ENCODE measurements at regions not wholly inside any gene's neighbourhood (a gene's known extent, or its start where the extent isn't known, plus 50 kb on each side); places are given as distances from the start of the nearest gene placed in this dataset.
"Not testable (repeated sequence)": the region's sequence is repeated elsewhere in the genome, so short reads cannot be mapped to it uniquely, and the experiment has no call there.

DNA sequence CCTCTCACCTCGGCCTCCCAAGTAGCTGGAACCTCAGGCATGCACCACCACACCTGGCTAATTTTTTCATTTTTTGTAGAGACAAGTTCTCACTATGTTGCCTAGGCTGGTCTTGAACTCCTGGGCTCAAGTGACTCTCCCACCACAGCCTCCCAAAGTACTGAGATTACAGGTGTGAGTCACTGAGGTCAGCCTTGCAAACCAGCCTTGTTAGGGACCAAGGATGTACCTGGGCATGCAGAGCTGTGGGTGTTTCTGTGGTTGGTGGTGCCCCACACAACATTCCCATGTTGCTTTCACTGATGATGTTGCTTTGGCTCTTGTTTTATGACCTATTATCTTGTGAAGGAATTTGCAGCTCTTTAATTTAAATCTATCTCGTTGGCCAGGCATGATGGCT is 54.8 kb downstream of the OTUD1 start:
- DNase-seq, result no peak

DNA sequence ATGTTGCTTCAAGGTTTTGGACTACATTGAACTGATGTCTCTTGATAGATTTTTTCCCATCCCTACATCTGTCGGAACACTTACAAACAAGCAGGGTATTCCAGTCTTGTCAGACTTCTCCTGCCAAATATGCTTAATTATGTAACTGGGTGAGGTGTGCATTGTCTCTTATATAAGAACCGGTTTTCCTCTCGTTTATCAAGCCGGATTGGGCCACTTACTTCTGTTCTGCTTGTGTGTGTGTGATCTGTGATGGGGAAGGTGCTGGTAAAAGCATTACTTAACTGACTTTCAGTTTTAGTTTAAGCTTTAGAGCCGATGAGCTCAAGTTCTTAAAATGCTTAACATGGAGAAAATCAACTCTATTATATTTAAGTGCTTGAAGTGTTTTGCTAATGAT is 57.9 kb downstream of the OTUD1 start:
- DNase-seq, result no peak

DNA sequence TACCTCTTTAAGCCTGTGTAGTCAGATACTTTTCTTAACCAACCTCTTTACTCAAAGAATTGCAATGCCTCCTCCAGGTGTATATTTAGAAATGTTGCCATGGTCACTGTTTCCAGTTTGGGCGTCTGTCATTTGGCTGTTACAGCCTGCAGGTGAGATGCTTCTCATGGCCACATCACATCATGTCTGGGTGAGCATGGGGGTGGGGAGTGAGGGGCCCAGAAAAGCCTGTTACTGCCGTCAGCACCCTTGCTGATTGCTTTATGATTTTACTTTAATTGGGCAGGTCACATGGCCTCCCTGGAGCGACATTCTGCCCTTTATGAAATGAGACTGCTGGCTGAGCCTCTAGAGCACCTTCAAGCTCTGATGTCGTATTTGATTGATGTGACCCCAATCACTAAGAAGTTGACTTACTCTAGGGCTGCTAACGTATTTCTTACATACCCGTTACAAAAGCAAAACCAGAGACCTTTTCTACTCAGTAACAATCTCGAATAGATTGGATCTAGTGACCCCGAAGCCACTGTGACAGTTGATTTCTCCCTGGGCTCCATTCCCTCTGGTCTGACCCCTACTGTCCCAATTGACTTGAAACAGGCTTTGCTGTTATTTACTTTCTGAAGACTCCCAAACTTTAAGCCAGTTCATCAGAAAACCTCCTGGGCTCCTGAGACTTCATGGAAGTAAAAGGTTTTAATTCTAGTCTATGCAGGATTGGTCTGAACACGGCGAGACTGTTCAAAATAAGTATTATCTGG is 60.7 kb downstream of the OTUD1 start:
- no peak for DNase-seq

DNA sequence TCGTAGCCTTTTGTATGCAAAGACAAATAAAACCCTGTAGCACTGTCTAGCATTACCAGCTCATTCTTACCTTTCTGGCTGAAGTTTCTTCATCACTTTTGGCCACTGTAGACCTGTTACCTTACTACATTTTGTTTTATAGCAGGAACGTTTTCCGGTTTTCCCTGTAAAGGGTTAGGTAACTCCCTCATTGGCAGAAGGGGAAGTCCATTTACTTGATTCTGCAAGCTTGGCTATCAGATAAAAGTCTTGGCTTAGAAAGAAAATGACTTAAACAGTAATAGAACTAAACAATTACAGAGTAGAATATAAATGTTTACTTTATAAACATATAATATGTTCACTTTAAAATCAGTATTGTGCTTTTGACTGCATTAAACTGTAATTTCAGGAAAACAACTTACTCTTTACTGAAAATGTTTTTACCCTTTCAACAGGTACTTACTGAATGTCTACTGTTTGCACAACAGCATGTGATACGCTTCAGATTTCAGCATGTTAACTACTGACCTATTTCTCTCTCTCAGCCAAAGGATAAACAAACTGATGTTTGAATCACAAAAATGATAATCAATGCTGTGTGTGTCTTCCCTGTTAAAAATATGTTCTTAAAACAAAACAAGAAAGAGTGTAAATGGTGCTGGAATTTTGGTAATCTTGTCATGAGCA is 67.1 kb downstream of the OTUD1 start:
- DNase-seq, result no peak

DNA sequence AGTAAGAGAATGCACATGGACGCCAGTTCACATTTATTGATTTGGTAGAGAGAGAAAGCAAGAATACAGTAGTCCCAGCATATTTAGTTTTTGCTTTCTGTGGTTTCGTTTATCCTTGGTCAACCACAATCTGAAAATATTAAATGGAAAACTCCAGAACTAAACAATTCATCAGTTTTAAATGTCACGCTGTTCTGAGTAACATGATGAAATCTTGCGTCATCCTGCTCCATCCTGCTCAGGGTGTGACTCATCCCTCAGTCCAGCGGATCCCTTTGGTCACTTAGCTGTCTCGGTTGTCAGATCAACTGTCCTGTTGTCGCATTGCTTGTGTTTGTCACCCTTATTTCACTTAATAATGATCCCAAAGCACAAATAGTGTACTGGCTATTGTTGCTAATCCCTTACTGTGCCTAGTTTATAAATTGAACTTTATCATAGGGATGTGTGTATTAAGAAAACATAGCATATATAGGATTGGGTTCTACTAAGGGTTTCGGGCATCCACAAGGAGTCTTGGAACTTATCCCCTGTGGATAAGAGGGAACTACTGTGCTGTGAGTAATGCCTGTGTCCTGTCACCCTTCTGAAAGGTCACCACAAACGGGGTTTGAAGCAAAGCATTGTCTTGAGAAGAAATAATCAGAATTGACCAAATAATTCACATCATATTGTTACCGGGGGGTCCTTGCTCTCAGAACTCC is 73.6 kb downstream of the OTUD1 start:
- no peak for DNase-seq

DNA sequence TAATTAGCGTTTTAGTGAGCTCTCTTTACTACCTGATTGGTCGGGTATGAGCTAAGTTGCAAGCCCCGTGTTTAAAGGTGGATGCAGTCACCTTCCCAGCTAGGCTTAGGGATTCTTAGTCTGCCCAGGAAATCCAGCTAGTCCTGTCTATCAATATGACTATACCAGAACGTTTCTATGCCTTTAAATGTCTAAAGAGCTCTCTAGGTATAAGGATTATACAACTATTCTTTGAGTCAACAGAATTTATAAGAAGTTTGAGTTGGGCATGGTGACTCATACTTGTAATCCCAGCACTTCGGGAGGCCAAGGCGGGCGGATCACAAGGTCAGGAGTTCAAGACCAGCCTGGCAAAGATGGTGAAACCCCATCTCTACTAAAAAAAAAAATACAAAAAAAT is 74.7 kb downstream of the OTUD1 start:
- not testable (repeated sequence) for DNase-seq

DNA sequence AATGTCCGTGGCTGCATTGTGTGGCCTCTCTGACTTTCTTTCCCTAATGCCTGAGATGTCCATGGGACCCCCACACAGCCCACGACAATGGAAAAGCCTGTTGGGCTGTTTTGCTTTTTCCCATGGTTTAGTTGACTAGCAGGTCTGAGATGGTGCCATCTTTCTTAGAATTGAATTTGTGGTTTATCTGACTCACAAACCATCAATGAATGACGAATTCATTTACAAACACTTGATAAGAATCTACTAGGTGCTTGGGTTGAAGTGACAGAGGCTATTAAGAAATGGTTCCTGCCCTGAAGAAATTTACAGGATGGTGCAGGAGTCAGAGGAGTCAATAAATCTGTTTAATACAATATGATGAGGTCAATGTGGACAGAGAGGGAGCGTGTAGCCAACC is 75.4 kb downstream of the OTUD1 start:
- no peak for DNase-seq

DNA sequence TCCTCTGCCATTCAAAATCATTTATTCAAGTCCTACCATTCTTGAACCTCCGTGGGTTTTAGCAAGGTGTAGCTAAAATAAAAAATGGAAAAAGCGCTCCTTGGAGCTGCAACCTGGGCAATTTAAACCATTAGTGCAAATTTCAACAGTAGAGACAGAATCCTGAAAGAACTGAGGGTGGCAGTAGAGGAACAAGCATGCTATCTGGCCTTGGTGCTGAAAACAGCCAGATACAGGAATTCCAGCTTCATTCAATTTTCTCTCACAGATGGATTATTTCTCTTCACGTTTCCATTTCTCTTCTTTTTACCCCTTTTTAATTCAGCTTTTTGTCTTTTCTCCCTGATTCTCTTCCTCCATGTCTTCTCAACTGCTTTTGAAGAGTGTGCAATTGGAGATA is 77.7 kb downstream of the OTUD1 start:
- no peak for DNase-seq

DNA sequence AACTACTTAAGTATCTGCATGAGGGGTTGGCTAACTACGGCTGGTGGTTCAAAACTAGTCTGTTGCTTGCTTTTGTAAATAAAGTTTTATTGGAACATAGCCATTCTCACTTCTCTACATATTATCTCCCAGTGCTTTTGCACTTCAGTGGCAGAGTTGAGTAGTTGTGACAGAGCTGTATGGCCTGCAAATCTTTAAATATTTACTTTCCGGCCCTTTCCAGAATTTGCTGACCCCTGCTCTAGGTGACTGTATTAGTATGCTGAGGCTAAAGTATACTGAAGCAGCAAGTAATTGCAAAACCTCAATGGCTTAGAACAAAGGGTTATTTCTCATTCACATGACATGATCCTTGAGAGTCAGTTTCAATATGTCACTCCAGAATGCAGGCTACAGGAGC is 78.3 kb downstream of the OTUD1 start:
- DNase-seq, result no peak

DNA sequence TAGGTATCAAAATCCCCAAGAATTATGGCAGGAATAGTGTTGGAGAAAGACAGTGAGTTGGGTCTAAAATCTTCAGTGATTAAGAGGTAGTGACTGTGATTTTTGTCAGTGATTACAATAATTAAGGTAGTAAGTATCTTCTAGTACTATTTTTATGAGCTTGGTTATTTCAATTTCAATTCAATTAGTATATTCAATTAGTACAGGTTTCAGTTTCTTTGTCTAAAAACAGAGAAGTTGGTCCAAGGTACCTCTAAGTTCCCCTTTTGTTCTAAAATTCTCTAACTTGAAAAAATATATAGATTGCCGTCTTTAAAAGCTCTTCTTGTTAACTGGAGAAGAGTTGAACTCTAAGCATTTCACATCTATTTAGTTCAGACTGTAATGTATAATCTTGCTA is 82.9 kb downstream of the OTUD1 start:
- no peak for DNase-seq

DNA sequence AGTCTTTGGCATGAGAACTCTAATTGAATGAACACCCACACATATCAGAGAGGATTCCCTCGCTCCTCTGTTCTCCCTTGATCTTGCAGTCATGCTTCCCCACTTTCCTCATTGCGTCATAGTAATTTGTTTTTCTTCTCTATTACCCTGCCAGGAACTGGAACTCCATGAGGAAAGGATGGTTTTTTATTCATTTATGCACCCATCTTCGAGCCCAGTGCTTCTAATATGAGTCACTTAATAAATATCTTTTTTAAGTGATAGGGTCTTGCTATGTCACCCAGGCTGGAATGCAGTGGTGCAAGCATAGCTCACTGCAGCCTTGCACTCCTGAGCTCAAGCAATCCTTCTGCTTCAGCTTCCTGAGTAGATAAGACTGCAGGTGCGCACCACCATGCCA is 83.5 kb downstream of the OTUD1 start:
- no peak for DNase-seq

DNA sequence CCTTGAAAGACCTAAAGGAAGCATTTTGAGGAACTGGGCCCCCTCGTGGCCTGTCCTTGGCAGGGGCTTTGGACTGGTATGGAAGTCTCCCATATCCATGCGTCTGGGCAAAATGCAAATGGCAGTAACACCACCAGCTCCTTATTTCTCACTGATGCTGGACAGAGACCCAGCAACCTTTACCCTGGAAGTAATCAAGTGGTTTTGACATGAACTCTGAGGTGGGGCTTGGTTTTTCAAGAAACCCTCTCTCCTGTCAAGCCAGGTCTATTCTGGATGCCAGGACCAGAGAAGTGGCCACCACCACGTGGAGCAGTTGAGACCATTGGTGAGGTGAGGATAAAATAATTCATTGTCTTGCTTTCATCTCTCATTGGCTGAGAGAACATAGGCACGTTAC is 84.4 kb downstream of the OTUD1 start:
- DNase-seq, result no peak

DNA sequence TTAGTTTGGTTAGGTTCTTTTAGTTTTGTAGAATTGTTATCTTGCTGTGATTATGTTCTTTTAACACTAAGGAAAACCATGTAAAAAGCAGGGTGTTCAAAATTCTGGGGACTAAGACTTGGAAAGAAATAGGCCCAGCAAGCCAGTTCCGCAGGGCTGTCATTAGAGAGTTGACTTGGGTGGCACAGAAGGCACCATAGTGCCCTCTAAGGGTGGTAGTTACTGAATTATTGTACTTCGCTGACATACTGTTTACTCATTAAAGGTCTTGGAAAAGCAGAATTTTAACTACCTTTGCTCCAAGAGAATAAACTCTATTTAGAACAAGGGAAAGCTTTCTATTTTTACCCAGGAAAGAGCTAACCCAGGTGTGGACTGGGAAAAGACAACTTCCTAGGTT is 86.5 kb downstream of the OTUD1 start:
- no peak for DNase-seq

DNA sequence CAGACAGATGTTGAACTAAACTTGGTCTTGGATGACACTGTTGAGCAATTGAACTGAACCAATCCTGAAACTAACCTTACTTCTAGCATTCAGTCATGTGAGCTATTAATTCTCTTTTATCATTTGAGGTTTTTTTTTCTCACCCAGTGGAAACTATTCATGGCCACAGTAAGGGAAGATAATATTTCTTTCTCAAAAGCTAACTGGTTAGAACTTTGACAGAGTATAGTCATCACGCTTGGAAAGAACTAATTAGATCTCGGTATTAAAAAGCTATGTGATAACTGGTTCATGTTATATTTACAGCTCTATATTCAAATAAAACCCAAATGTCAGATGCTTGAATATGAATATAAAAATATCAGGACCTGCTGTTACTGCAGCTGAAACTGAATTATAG is 89.5 kb downstream of the OTUD1 start:
- DNase-seq, result no peak

DNA sequence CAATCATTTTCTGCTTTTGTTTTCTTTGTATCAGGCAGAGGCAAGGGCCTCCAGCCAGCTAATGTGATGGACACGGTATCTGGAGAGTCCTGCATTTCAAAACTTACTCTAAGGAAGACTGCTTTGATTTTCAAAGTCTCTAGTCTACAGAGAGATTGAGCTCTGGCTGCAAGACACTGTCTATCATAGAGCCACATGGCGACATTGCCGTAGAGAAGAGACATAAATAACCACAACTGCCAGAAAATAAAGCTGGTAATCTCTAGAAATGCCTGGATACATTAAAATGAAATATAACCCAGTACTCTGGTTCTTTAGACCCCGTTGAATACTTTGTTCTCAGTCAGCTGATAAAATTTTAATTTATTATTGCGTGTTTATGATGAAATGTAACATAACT is 90.8 kb downstream of the OTUD1 start:
- no peak for DNase-seq

DNA sequence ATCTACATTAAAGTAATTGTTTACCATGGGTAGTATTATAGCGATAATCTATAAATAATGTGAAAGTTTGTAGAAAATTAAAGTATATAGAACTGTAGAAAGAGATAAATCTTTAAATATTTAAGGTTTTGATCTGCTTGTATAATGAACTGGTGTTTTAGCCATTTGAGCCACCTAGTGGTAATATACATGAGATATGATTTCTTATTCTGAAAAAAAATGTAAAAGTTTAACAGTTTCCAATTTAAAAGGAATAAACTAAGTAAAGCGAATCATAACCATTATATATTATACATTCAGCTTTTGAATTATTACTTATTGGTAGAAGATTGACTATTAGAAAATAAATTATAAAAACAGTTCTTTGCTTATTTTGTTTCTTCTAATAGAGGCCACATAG is 91.2 kb downstream of the OTUD1 start:
- DNase-seq, result no peak

DNA sequence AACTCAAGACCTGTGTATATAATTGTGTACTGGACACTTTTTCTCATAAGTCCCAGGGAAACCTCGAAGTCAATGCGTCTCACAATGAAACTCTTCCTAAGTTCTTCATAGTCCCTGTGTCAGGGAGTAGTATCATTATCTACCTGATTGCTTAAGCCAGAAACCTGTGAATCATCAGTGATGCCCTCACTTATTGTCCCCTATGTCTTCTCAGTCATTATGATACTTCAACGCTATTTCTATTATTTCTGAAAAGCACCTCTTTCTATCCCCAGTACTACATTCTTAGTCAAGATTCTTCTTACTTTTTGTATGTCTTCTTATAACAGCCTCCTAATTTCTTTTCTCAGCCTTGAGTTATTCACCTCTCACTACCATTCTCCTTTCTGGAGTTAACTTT is 94.3 kb downstream of the OTUD1 start:
- no peak for DNase-seq

DNA sequence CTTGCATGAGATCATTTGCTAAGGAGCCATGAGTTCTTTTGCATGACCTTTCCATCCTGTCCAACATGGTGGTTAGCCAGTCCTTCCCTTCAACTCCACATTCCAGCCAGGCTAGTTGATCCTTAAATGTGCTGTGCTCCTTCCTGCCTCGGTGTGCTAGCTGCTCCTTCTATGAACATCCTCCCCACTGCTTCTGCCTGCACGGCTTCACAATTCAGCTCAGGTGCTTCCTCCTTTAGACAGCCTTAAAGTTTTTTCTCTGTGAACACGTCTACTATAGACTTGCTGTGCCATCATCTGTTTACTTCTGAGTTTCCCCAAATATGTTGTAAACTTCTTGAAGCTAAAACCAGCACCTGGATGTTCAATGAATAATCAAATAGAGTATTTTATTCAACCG is 95.5 kb downstream of the OTUD1 start:
- DNase-seq, result no peak

DNA sequence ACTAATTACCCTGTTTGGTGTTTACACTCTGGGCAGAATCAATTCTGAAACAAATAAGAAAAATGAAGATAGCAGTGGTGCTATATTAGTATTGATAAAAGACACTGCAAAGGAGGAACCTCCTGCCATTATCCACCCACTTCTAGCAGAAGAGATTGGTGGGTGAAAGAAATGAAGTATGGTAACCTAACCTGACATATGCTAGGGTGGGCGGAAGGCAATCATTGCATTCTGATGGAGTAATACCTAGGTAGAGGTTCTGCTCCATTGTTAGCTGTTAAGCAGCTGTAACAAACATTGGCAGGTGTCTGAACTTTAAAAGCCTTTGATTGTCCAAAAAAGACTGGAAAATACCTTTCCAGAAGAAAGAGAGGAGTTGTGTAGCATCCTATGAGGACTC is 95.9 kb downstream of the OTUD1 start:
- DNase-seq, result no peak

DNA sequence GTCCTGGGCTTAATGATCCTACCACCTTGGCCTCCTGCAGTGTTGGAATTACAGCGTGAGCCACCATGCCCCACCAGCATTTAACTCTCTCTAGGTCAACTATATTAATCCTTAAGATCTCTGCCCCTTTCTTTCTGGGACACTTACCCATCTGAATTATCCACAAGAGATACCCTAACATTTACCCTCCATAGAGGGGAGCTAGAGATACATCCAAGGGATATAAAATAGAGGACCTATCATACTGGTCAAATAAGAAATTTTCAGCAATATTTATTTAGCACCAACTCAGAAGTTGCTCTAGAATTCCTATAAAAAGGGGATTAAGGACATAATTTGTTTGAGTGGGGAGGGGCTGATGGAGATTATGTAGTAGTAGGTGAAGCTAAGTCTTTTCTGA is 96.5 kb downstream of the OTUD1 start:
- no peak for DNase-seq

DNA sequence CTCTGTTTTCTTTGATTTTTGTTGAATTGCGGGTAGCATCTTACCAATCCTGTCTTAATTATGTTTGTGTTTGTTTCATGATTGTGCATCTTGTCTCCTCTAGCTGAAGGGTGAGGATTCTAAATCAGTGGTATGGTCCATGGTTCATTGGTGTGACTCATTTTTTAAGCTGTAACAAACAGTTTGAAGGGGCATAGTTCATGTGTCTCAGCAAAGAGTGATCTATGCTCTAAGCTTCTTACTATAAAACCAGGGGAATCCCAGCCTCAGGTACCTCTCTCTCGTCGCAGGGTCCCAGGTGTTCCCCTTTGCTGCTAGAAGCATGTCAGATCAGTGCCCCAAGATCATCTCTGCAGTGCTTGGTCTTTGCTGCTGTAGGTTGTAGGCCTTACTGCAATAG is 100.1 kb downstream of the OTUD1 start:
- no peak for DNase-seq

DNA sequence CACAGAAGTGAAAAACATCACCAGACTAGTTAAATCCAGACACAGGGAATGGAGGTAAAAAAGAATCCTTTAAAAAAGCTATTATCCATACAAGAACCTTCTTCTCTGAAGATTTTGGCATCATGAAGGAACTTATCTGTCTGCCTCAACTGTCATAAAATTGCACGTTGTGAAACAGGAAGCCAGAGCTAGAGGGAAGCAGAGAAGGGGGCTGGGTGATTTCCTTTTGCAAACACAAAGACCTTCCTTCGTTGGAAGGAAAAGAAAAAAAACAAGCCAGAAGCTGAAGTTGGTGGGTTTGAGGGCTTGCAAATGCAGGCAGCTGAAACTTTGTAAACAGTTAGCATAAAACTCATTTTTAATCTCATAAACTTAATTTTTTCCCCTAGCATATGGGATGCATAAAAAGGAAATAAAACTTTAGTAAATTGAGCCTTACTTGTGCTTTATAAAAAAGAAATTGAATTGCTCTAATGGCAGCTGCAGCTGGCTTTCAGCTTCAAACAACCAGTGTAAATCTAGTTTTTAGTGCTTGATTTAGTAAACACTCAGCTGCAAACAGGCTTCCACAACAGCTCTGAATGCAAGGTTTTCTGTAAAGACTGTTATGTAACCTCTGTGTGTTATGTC is 101.6 kb downstream of the OTUD1 start:
- no peak for DNase-seq

DNA sequence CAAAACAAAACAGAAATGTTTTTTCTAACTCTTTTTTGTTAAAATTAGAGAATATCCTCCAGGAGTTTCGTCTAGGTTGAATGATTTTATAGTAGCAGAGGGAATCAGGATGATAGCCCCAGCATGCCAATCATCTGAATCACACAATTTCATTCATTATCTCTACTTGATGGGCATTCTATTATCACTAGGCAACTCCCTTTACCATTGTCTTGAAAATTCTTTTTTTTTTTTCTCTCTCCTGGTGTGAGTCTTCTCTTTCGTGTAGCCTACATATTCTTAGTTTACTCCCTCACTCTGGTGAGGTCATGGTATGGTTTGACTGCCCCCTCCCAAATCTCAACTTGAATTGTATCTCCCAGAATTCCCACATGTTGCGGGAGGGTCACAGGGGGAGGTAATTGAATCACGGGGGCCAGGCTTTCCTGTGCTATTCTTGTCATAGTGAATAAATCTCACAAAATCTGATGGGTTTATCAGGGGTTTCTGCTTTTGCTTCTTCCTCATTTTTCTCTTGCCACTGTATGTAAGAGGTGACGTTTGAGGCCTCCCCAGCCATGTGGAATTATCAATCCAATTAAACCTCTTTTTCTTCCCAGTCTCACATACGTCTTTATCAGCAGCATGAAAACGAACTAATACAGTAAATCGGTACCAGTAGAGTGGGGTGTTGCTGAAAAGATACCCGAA is 105.0 kb downstream of the OTUD1 start:
- DNase-seq, result no peak
